CD14-positive monocyte (primary cell): ENCODE measurements at regions not wholly inside any gene's neighbourhood (a gene's known extent, or its start where the extent isn't known, plus 50 kb on each side); places are given as distances from the start of the nearest gene placed in this dataset.

Source experiments
- DNase-seq, 3 donors: peaks; one replicate each; pipeline ENCODE4 v3.0.0-alpha.2; 2011 to 2022
- H2AFZ ChIP-seq: 2 replicates; pipeline ENCODE4 v1.6.0; 2012; ENCODE audit warnings: mild to moderate bottlenecking, low read depth, low read length, inconsistent platforms; ENCODE audit not compliant: insufficient read depth, poor library complexity, severe bottlenecking
- H3K27ac ChIP-seq, 2 donors: 1 replicate in 1 of 2; 2 replicates in 1 of 2; pipeline ENCODE4 v1.5.1; 2012 to 2013; ENCODE audit warnings: low read length in 2 of 2, control low read depth in 1 of 2, inconsistent platforms in 1 of 2, low read depth in 1 of 2, mild to moderate bottlenecking in 1 of 2
- H3K27me3 ChIP-seq, 2 donors: one replicate each; pipeline versions ENCODE4 v1.6.0 to v1.6.1; 2011 to 2013; ENCODE audit warnings: low read length in 2 of 2; ENCODE audit not compliant: control insufficient read depth in 2 of 2, insufficient read depth in 2 of 2
- H3K36me3 ChIP-seq, 2 donors: replicated peaks in 1 of 2; 1 replicate in 1 of 2; 2 replicates in 1 of 2; pipeline versions ENCODE4 v1.5.1 to v1.6.1; 2012 to 2013; ENCODE audit warnings: low read length in 2 of 2, control low read depth in 1 of 2, inconsistent platforms in 1 of 2, mild to moderate bottlenecking in 1 of 2; ENCODE audit not compliant: insufficient read depth in 2 of 2, control insufficient read depth in 1 of 2
- H3K4me1 ChIP-seq, 2 donors: 1 replicate in 1 of 2; 2 replicates in 1 of 2; pipeline versions ENCODE4 v1.5.1 to v1.6.1; 2012 to 2013; ENCODE audit warnings: low read length in 2 of 2, control low read depth in 1 of 2, inconsistent platforms in 1 of 2, mild to moderate bottlenecking in 1 of 2, moderate library complexity in 1 of 2; ENCODE audit not compliant: insufficient read depth in 2 of 2, control insufficient read depth in 1 of 2
- H3K4me2 ChIP-seq: replicated peaks from 2 replicates; pipeline ENCODE3; 2012; ENCODE audit warnings: low read length, moderate library complexity, mild to moderate bottlenecking; ENCODE audit not compliant: poor library complexity, severe bottlenecking; ENCODE audit errors: extremely low read depth
- H3K4me3 ChIP-seq, 3 experiments: fragments of 200-600 bp in 1 of 3; sonication (generic) in 1 of 3; replicated peaks in 1 of 3; 1 replicate in 2 of 3; 2 replicates in 1 of 3; pipeline ENCODE4 v1.5.1; 2011 to 2013; ENCODE audit warnings: low read length in 3 of 3, mild to moderate bottlenecking in 3 of 3, control low read depth in 2 of 3, low read depth in 2 of 3, inconsistent platforms in 1 of 3, moderate library complexity in 1 of 3
- H3K79me2 ChIP-seq: 2 replicates; pipeline ENCODE4 v1.6.0; 2012; ENCODE audit warnings: mild to moderate bottlenecking, control low read depth, inconsistent platforms, low read length, moderate library complexity; ENCODE audit not compliant: insufficient read depth
- H3K9ac ChIP-seq: 2 replicates; pipeline ENCODE4 v1.6.0; 2017; ENCODE audit warnings: low read length, mild to moderate bottlenecking; ENCODE audit not compliant: insufficient read depth, poor library complexity, severe bottlenecking
- H3K9me3 ChIP-seq, 2 donors: replicated peaks in 1 of 2; 1 replicate in 1 of 2; 2 replicates in 1 of 2; pipeline versions ENCODE4 v1.5.1 to v1.6.1; 2012 to 2013; ENCODE audit warnings: low read length in 2 of 2, control low read depth in 1 of 2; ENCODE audit not compliant: control insufficient read depth in 1 of 2, insufficient read depth in 1 of 2
- H4K20me1 ChIP-seq: 2 replicates; pipeline ENCODE4 v1.6.0; 2012; ENCODE audit warnings: mild to moderate bottlenecking, low read length, control low read depth, moderate library complexity; ENCODE audit not compliant: insufficient read depth
- H3K27ac Mint-ChIP-seq, 7 donors: one replicate each; pipeline ENCODE4 v1.8.0; 2020; ENCODE audit warnings: mild to moderate bottlenecking in 7 of 7, mixed read lengths in 7 of 7, moderate library complexity in 6 of 7, inconsistent platforms in 2 of 7
- H3K27me3 Mint-ChIP-seq, 3 donors: one replicate each; pipeline ENCODE4 v1.8.0; 2021 to 2022; ENCODE audit warnings: low read depth in 3 of 3, mild to moderate bottlenecking in 3 of 3, mixed read lengths in 3 of 3, moderate library complexity in 3 of 3, inconsistent platforms in 1 of 3
- H3K36me3 Mint-ChIP-seq, 2 donors: one replicate each; pipeline ENCODE4 v1.8.0; 2020; ENCODE audit warnings: mixed read lengths in 2 of 2, inconsistent platforms in 1 of 2, mild to moderate bottlenecking in 1 of 2
- H3K4me1 Mint-ChIP-seq: one replicate; pipeline ENCODE4 v1.8.0; 2020; ENCODE audit warnings: mild to moderate bottlenecking, mixed read lengths
- H3K4me3 Mint-ChIP-seq, 2 donors: one replicate each; pipeline ENCODE4 v1.8.0; 2020; ENCODE audit warnings: mild to moderate bottlenecking in 2 of 2, mixed read lengths in 2 of 2, moderate library complexity in 1 of 2
- H3K9me3 Mint-ChIP-seq, 7 donors: one replicate each; pipeline ENCODE4 v1.8.0; 2020 to 2022; ENCODE audit warnings: mixed read lengths in 7 of 7, mild to moderate bottlenecking in 6 of 7, moderate library complexity in 6 of 7, inconsistent platforms in 2 of 7
- CTCF ChIP-seq: fragments of 200-600 bp; IDR thresholded peaks from one replicate; pipeline ENCODE4 v1.8.0; 2022; ENCODE audit warnings: antibody characterized with exemption, mild to moderate bottlenecking
- WGBS: methylation state at CpG from one replicate; pipeline ENCODE4 v1.1.5; 2013; ENCODE audit warnings: missing lambda C conversion rate; ENCODE audit not compliant: insufficient coverage; 5-methylcytosine and 5-hydroxymethylcytosine counted together
- intact Hi-C, 2 donors: fragments of 100-400 bp; cut with micrococcal nuclease; formaldehyde crosslinking; loops; one replicate each; pipeline versions ENCODE4 v1.15.0 to v1.15.1; 2023

GRCh38 chr13:39119422-39119821, 81.2 kb downstream of the NHLRC3 start:
- Histone ChIP-seq H3K9me3 (peaks cover 0 to 11% of the 10 kb centered on the region in 2 donors), H3K79me2 (no peaks in the 10 kb centered on the region), H4K20me1 (no peaks in the 10 kb centered on the region), H3K36me3 (no peaks in the 10 kb centered on the region), H3K27me3 (no peaks in the 10 kb centered on the region), H2AFZ (no peak overlapping the region), H3K27ac (no peak overlapping the region), H3K4me1 (no peaks in the 10 kb centered on the region), H3K9ac (no peak overlapping the region), H3K4me3 (no peak overlapping the region), H3K4me2 (no peak overlapping the region)
- DNase-seq, result no peak
- WGBS, result no CpG with 5 or more reads among the region's 1 CpG
- no peak for TF ChIP-seq CTCF
- no peak overlapping the region for H3K4me3 Mint-ChIP-seq
- no peaks in the 10 kb centered on the region for H3K4me1 Mint-ChIP-seq
- H3K9me3 Mint-ChIP-seq, result peaks cover 0 to 13% (median 7%) of the 10 kb centered on the region in 7 donors
- H3K36me3 Mint-ChIP-seq, result no peaks in the 10 kb centered on the region
- H3K27ac Mint-ChIP-seq, result no peak overlapping the region
- intact Hi-C loops, result no loop called here
- peaks cover 0 to 4% (median 0%) of the 10 kb centered on the region in 3 donors for H3K27me3 Mint-ChIP-seq

- Mint-ChIP-seq H3K36me3 (no peaks in the 10 kb centered on the region), H3K4me1 (no peaks in the 10 kb centered on the region), H3K4me3 (no peak overlapping the region), H3K27me3 (peaks cover 2 to 5% (median 2%) of the 10 kb centered on the region in 3 donors), H3K27ac (no peak overlapping the region), H3K9me3 (peaks cover under 1 to 10% (median 6%) of the 10 kb centered on the region in 7 donors)
- H3K79me2 ChIP-seq, result no peaks in the 10 kb centered on the region
- H4K20me1 ChIP-seq, result no peaks in the 10 kb centered on the region
- TF ChIP-seq CTCF, result no peak
- no peak overlapping the region for H3K9ac ChIP-seq
- no peak for DNase-seq
- no peaks in the 10 kb centered on the region for H3K36me3 ChIP-seq
- H3K4me1 ChIP-seq, result no peaks in the 10 kb centered on the region
- intact Hi-C loops, result no loop called here
- H2AFZ ChIP-seq, result no peak overlapping the region
- H3K4me3 ChIP-seq, result no peak overlapping the region
- WGBS, result no CpG with 5 or more reads among the region's 1 CpG
- no peak overlapping the region for H3K27ac ChIP-seq
- H3K9me3 ChIP-seq, result peaks cover 0 to 11% of the 10 kb centered on the region in 2 donors
- H3K27me3 ChIP-seq, result no peaks in the 10 kb centered on the region
- no peak overlapping the region for H3K4me2 ChIP-seq
Measured at GRCh38 chr13:39123578-39123977, 85.3 kb downstream of the NHLRC3 start.
